Sigmoid colon (tissue), 4 donors: ENCODE measurements at regions not wholly inside any gene's neighbourhood (a gene's known extent, or its start where the extent isn't known, plus 50 kb on each side); places are given as distances from the start of the nearest gene placed in this dataset.

Source experiments
- POLR2AphosphoS5 ChIP-seq, 4 donors: sonication (generic); formaldehyde crosslinking; IDR thresholded peaks; one replicate each; pipeline ENCODE4 v1.6.1; 2017; ENCODE audit warnings: antibody characterized with exemption in 4 of 4
- TF ChIP-seq, protein P1 (sequence below), 4 experiments: fragments of 450-650 bp in 3 of 4; fragments of 200-600 bp in 1 of 4; IDR thresholded peaks; one replicate each; pipeline ENCODE4 v1.5.1; 2016 to 2019; ENCODE audit warnings: antibody characterized with exemption in 4 of 4, mild to moderate bottlenecking in 3 of 4, moderate library complexity in 2 of 4

- no peak for TF ChIP-seq POLR2AphosphoS5 (IDR thresholded peaks at IDR 0.05)
- TF ChIP-seq, protein P1, sequence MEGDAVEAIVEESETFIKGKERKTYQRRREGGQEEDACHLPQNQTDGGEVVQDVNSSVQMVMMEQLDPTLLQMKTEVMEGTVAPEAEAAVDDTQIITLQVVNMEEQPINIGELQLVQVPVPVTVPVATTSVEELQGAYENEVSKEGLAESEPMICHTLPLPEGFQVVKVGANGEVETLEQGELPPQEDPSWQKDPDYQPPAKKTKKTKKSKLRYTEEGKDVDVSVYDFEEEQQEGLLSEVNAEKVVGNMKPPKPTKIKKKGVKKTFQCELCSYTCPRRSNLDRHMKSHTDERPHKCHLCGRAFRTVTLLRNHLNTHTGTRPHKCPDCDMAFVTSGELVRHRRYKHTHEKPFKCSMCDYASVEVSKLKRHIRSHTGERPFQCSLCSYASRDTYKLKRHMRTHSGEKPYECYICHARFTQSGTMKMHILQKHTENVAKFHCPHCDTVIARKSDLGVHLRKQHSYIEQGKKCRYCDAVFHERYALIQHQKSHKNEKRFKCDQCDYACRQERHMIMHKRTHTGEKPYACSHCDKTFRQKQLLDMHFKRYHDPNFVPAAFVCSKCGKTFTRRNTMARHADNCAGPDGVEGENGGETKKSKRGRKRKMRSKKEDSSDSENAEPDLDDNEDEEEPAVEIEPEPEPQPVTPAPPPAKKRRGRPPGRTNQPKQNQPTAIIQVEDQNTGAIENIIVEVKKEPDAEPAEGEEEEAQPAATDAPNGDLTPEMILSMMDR (IDR thresholded peaks at IDR 0.05), result no peak
Observed at GRCh38 chr6:145147981-145148749, 587.2 kb downstream of the EPM2A start.
